GM20000 (cell line): ENCODE measurements at regions not wholly inside any gene's neighbourhood (a gene's known extent, or its start where the extent isn't known, plus 50 kb on each side); places are given as distances from the start of the nearest gene placed in this dataset.

Experiments used
- DNase-seq: peaks from one replicate; pipeline ENCODE4 v3.0.0; 2012; ENCODE audit warnings: low spot score
- CTCF ChIP-seq: IDR thresholded peaks from 2 replicates; pipeline ENCODE4 v1.5.1; 2012; ENCODE audit warnings: mild to moderate bottlenecking, control low read depth; ENCODE audit errors: extremely low read depth, missing control alignments

- no peak for TF ChIP-seq CTCF
These were observed 508.1 kb upstream of the BTBD3 start for GRCh38 chr20:11409561-11409960.

GRCh38 chr20:11411765-11412164 lies 505.9 kb upstream of the BTBD3 start:
- DNase-seq, result no peak
- no peak for TF ChIP-seq CTCF

More at GRCh38 chr20:11409561-11409960, 508.1 kb upstream of the BTBD3 start:
- no peak for DNase-seq

GRCh38 chr20:11426948-11427347 lies 490.7 kb upstream of the BTBD3 start:
- DNase-seq, result no peak
- no peak for TF ChIP-seq CTCF

GRCh38 chr20:11429168-11429567 lies 488.5 kb upstream of the BTBD3 start:
- TF ChIP-seq CTCF, result no peak
- no peak for DNase-seq

GRCh38 chr20:11429889-11430519 lies 487.7 kb upstream of the BTBD3 start:
- no peak for DNase-seq
- TF ChIP-seq CTCF, result no peak

GRCh38 chr20:11430652-11431051 lies 487.0 kb upstream of the BTBD3 start:
- TF ChIP-seq CTCF, result no peak
- no peak for DNase-seq

- DNase-seq, result no peak
- no peak for TF ChIP-seq CTCF
These were observed 486.1 kb upstream of the BTBD3 start for GRCh38 chr20:11431621-11432020.
